GM23248 (cell line): ENCODE measurements at regions not wholly inside any gene's neighbourhood (a gene's known extent, or its start where the extent isn't known, plus 50 kb on each side); places are given as distances from the start of the nearest gene placed in this dataset.
A peak's percentile ranks its signal among the peaks of the same experiment; 100 is the strongest.

ENCODE experiments used
- DNase-seq: peaks from one replicate; pipeline ENCODE4 v3.0.0-alpha.2; 2015
- H2AFZ ChIP-seq: fragments of 200-600 bp; sonication (generic); 2 replicates; pipeline ENCODE4 v1.6.1; 2016; ENCODE audit warnings: antibody characterized with exemption
- H3F3A ChIP-seq: fragments of 200-600 bp; sonication (generic); 2 replicates; pipeline ENCODE4 v1.6.1; 2016; ENCODE audit warnings: mild to moderate bottlenecking, antibody characterized with exemption, mixed run types; ENCODE audit not compliant: insufficient read depth
- H3K27ac ChIP-seq: fragments of 200-600 bp; sonication (generic); 2 replicates; pipeline ENCODE4 v1.5.1; 2016; ENCODE audit warnings: mild to moderate bottlenecking
- H3K27me3 ChIP-seq: fragments of 200-600 bp; sonication (generic); replicated peaks from 2 replicates; pipeline ENCODE4 v1.6.1; 2016; ENCODE audit warnings: mild to moderate bottlenecking; ENCODE audit not compliant: insufficient read depth
- H3K36me3 ChIP-seq: fragments of 200-600 bp; sonication (generic); 2 replicates; pipeline ENCODE4 v1.6.1; 2016; ENCODE audit warnings: low read depth, mild to moderate bottlenecking
- H3K4me1 ChIP-seq: fragments of 200-600 bp; sonication (generic); 2 replicates; pipeline ENCODE4 v1.6.1; 2016; ENCODE audit warnings: mild to moderate bottlenecking; ENCODE audit not compliant: insufficient read depth
- H3K4me2 ChIP-seq: fragments of 200-600 bp; sonication (generic); one replicate; pipeline ENCODE4 v1.6.1; 2016; ENCODE audit warnings: mild to moderate bottlenecking; ENCODE audit not compliant: unreplicated experiment
- H3K4me3 ChIP-seq: fragments of 200-600 bp; sonication (generic); 2 replicates; pipeline ENCODE4 v1.5.1; 2016; ENCODE audit warnings: mild to moderate bottlenecking
- H3K79me2 ChIP-seq: fragments of 200-600 bp; sonication (generic); 2 replicates; pipeline ENCODE4 v1.6.1; 2016; ENCODE audit warnings: mild to moderate bottlenecking; ENCODE audit not compliant: insufficient read depth
- H3K9ac ChIP-seq: fragments of 200-600 bp; sonication (generic); 2 replicates; pipeline ENCODE4 v1.6.1; 2016; ENCODE audit warnings: mild to moderate bottlenecking
- H3K9me2 ChIP-seq: fragments of 200-600 bp; sonication (generic); 2 replicates; pipeline ENCODE4 v1.6.1; 2016; ENCODE audit warnings: mixed run types, mild to moderate bottlenecking, moderate library complexity; ENCODE audit not compliant: insufficient read depth
- H3K9me3 ChIP-seq: fragments of 200-600 bp; sonication (generic); one replicate; pipeline ENCODE4 v1.6.1; 2017; ENCODE audit warnings: low read depth
- H4K20me1 ChIP-seq: fragments of 200-600 bp; sonication (generic); 2 replicates; pipeline ENCODE4 v1.6.0; 2016; ENCODE audit not compliant: insufficient read depth
- EZH2 ChIP-seq: fragments of 200-600 bp; sonication (generic); IDR thresholded peaks from 2 replicates; pipeline ENCODE4 v1.6.1; 2018; ENCODE audit warnings: antibody characterized with exemption, mild to moderate bottlenecking; ENCODE audit not compliant: insufficient read depth, poor library complexity, severe bottlenecking
- EZH2phosphoT487 ChIP-seq: fragments of 200-600 bp; sonication (generic); IDR thresholded peaks from 2 replicates; pipeline ENCODE4 v1.6.1; 2018; ENCODE audit warnings: antibody characterized with exemption, moderate library complexity, mild to moderate bottlenecking, low read depth; ENCODE audit not compliant: insufficient read depth
- WGBS, 2 experiments: methylation state at CpG; one replicate each; pipeline ENCODE4 v1.1.6; 2015 to 2017; ENCODE audit warnings: low lambda C conversion rate in 2 of 2, low coverage in 1 of 2; ENCODE audit errors: missing lambda C conversion rate in 2 of 2; 5-methylcytosine and 5-hydroxymethylcytosine counted together
- in situ Hi-C: fragments of 300-500 bp; cut with MboI; formaldehyde crosslinking; loops from 2 replicates; pipeline ENCODE4 v1.15.0; 2020

- H3K4me2 ChIP-seq = no peak overlapping the region
- no peaks in the 10 kb centered on the region for H3K27me3 ChIP-seq
- no peak overlapping the region for H3K27ac ChIP-seq
- no peaks in the 10 kb centered on the region for H3K4me1 ChIP-seq
- WGBS, 2 experiments = 54 to 60% methylated on average over 5 of the region's 5 CpGs
- no peaks in the 10 kb centered on the region for H4K20me1 ChIP-seq
- peak; percentile 30 for DNase-seq
- in situ Hi-C loops = no loop called here
- H3K79me2 ChIP-seq = no peaks in the 10 kb centered on the region
- H3F3A ChIP-seq = no peaks in the 10 kb centered on the region
- H3K9ac ChIP-seq = no peak overlapping the region
- no peaks in the 10 kb centered on the region for H3K9me3 ChIP-seq
- TF ChIP-seq EZH2 = no peak
- no peak for TF ChIP-seq EZH2phosphoT487
- no peak overlapping the region for H3K4me3 ChIP-seq
- H2AFZ ChIP-seq = no peak overlapping the region
- no peaks in the 10 kb centered on the region for H3K36me3 ChIP-seq
- H3K9me2 ChIP-seq = no peaks in the 10 kb centered on the region
Observed at GRCh38 chr1:59107516-59107915, 189.4 kb upstream of the FGGY start.

GRCh38 chr1:59107916-59108315 is 189.0 kb upstream of the FGGY start:
- no peak overlapping the region for H3K27ac ChIP-seq
- no peaks in the 10 kb centered on the region for H4K20me1 ChIP-seq
- no peaks in the 10 kb centered on the region for H3K79me2 ChIP-seq
- H3K9ac ChIP-seq = no peak overlapping the region
- H3K9me3 ChIP-seq = no peaks in the 10 kb centered on the region
- no peak overlapping the region for H3K4me2 ChIP-seq
- no peak overlapping the region for H3K4me3 ChIP-seq
- no peaks in the 10 kb centered on the region for H3K4me1 ChIP-seq
- H3K9me2 ChIP-seq = no peaks in the 10 kb centered on the region
- H3F3A ChIP-seq = no peaks in the 10 kb centered on the region
- no peak for DNase-seq
- WGBS, 2 experiments = 70 to 73% methylated on average over 5 of the region's 5 CpGs
- no peaks in the 10 kb centered on the region for H3K36me3 ChIP-seq
- H3K27me3 ChIP-seq = no peaks in the 10 kb centered on the region
- TF ChIP-seq EZH2 (no peak), EZH2phosphoT487 (no peak)
- in situ Hi-C loops = no loop called here
- no peak overlapping the region for H2AFZ ChIP-seq

- Histone ChIP-seq H3K4me2 (no peak overlapping the region), H3K27me3 (no peaks in the 10 kb centered on the region), H3F3A (no peaks in the 10 kb centered on the region), H3K36me3 (no peaks in the 10 kb centered on the region), H3K9me3 (no peaks in the 10 kb centered on the region), H4K20me1 (no peaks in the 10 kb centered on the region), H3K9ac (no peak overlapping the region), H3K27ac (no peak overlapping the region), H3K9me2 (no peaks in the 10 kb centered on the region), H3K79me2 (no peaks in the 10 kb centered on the region), H3K4me3 (no peak overlapping the region), H3K4me1 (no peaks in the 10 kb centered on the region), H2AFZ (no peak overlapping the region)
- in situ Hi-C loops = no loop called here
- TF ChIP-seq EZH2phosphoT487 (no peak), EZH2 (no peak)
- DNase-seq = no peak
Observed at GRCh38 chr1:59108481-59109317, 188.2 kb upstream of the FGGY start.

- Histone ChIP-seq H4K20me1 (no peaks in the 10 kb centered on the region), H3K79me2 (no peaks in the 10 kb centered on the region), H3K36me3 (no peaks in the 10 kb centered on the region), H3K9me2 (no peaks in the 10 kb centered on the region), H2AFZ (no peak overlapping the region), H3K4me3 (no peak overlapping the region), H3K9ac (no peak overlapping the region), H3F3A (no peaks in the 10 kb centered on the region), H3K27me3 (no peaks in the 10 kb centered on the region), H3K4me2 (no peak overlapping the region), H3K27ac (no peak overlapping the region), H3K9me3 (no peaks in the 10 kb centered on the region), H3K4me1 (no peaks in the 10 kb centered on the region)
- WGBS, 2 experiments = 95 to 100% methylated on average over 1 of the region's 1 CpG
- DNase-seq = no peak
- TF ChIP-seq EZH2 = no peak
- no peak for TF ChIP-seq EZH2phosphoT487
- in situ Hi-C loops = no loop called here
Observed at GRCh38 chr1:59110271-59110670, 186.6 kb upstream of the FGGY start.
